ENCODE measurements at regions not wholly inside any gene's neighbourhood (a gene's known extent, or its start where the extent isn't known, plus 50 kb on each side); places are given as distances from the start of the nearest gene placed in this dataset.

GRCh38 chr14:105873870-105874512, 347.6 kb downstream of the TMEM121 start:
- Histone ChIP-seq H3K4me3 (ENCODE audit: low read depth, low read length) (no peak overlapping the region), H3K27me3 (ENCODE audit: control insufficient read depth, insufficient read depth, low read length) (no peaks in the 10 kb centered on the region), H3K36me3 (ENCODE audit: control insufficient read depth, insufficient read depth, low read length) (no peaks in the 10 kb centered on the region)
- TF ChIP-seq, protein P1, sequence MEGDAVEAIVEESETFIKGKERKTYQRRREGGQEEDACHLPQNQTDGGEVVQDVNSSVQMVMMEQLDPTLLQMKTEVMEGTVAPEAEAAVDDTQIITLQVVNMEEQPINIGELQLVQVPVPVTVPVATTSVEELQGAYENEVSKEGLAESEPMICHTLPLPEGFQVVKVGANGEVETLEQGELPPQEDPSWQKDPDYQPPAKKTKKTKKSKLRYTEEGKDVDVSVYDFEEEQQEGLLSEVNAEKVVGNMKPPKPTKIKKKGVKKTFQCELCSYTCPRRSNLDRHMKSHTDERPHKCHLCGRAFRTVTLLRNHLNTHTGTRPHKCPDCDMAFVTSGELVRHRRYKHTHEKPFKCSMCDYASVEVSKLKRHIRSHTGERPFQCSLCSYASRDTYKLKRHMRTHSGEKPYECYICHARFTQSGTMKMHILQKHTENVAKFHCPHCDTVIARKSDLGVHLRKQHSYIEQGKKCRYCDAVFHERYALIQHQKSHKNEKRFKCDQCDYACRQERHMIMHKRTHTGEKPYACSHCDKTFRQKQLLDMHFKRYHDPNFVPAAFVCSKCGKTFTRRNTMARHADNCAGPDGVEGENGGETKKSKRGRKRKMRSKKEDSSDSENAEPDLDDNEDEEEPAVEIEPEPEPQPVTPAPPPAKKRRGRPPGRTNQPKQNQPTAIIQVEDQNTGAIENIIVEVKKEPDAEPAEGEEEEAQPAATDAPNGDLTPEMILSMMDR (IDR thresholded peaks at IDR 0.05; ENCODE audit: insufficient read depth, low read length, poor library complexity, severe bottlenecking), result no peak
- no peak for DNase-seq (ENCODE audit: low read depth)

GRCh38 chr14:105876158-105876557, 349.8 kb downstream of the TMEM121 start:
- Histone ChIP-seq H3K27me3 (ENCODE audit: control insufficient read depth, insufficient read depth, low read length) (no peaks in the 10 kb centered on the region), H3K36me3 (ENCODE audit: control insufficient read depth, insufficient read depth, low read length) (no peaks in the 10 kb centered on the region), H3K4me3 (ENCODE audit: low read depth, low read length) (no peak overlapping the region)
- no peak for DNase-seq (ENCODE audit: low read depth)
- TF ChIP-seq, protein P1 (IDR thresholded peaks at IDR 0.05; ENCODE audit: insufficient read depth, low read length, poor library complexity, severe bottlenecking), result no peak

- H3K27me3 ChIP-seq (ENCODE audit: control insufficient read depth, insufficient read depth, low read length), result no peaks in the 10 kb centered on the region
These were observed 350.4 kb downstream of the TMEM121 start for GRCh38 chr14:105876829-105877228.

DNA sequence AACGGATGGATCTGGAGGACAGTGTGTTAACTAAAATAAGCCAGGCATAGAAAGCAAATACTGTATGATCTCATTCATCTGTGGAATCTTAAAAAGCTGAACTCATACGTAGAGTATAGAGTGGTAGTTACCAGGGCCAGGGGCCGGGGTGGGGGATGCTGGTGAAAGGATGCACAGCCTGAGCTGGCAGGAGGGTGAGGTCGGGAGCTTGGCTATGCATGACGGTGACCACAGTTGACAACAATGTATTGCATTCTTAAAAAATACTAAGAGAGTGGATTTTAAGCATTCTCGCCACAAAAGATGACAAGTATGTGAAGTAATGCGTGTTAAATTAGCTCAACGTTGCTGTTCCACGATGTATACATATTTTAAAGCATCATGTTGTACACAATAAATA, 351.3 kb downstream of the TMEM121 start:
- no peaks in the 10 kb centered on the region for H3K27me3 ChIP-seq (ENCODE audit: control insufficient read depth, insufficient read depth, low read length)
- TF ChIP-seq, protein P1 (IDR thresholded peaks at IDR 0.05; ENCODE audit: insufficient read depth, low read length, poor library complexity, severe bottlenecking), result no peak
- no peaks in the 10 kb centered on the region for H3K36me3 ChIP-seq (ENCODE audit: control insufficient read depth, insufficient read depth, low read length)
- DNase-seq (ENCODE audit: low read depth), result no peak
- H3K4me3 ChIP-seq (ENCODE audit: low read depth, low read length), result no peak overlapping the region

More at GRCh38 chr14:105876829-105877228, 350.4 kb downstream of the TMEM121 start:
- no peak overlapping the region for H3K4me3 ChIP-seq (ENCODE audit: low read depth, low read length)
- DNase-seq (ENCODE audit: low read depth), result no peak
- TF ChIP-seq, protein P1 (IDR thresholded peaks at IDR 0.05; ENCODE audit: insufficient read depth, low read length, poor library complexity, severe bottlenecking), result no peak
- no peaks in the 10 kb centered on the region for H3K36me3 ChIP-seq (ENCODE audit: control insufficient read depth, insufficient read depth, low read length)

GRCh38 chr14:105878125-105878524, 351.7 kb downstream of the TMEM121 start:
- H3K4me3 ChIP-seq (ENCODE audit: low read depth, low read length), result no peak overlapping the region
- TF ChIP-seq, protein P1 (IDR thresholded peaks at IDR 0.05; ENCODE audit: insufficient read depth, low read length, poor library complexity, severe bottlenecking), result no peak
- DNase-seq (ENCODE audit: low read depth), result no peak
- H3K36me3 ChIP-seq (ENCODE audit: control insufficient read depth, insufficient read depth, low read length), result no peaks in the 10 kb centered on the region
- H3K27me3 ChIP-seq (ENCODE audit: control insufficient read depth, insufficient read depth, low read length), result no peaks in the 10 kb centered on the region

- DNase-seq (ENCODE audit: low read depth), result no peak
- TF ChIP-seq, protein P1 (IDR thresholded peaks at IDR 0.05; ENCODE audit: insufficient read depth, low read length, poor library complexity, severe bottlenecking), result no peak
- no peaks in the 10 kb centered on the region for H3K36me3 ChIP-seq (ENCODE audit: control insufficient read depth, insufficient read depth, low read length)
- H3K4me3 ChIP-seq (ENCODE audit: low read depth, low read length), result no peak overlapping the region
- no peaks in the 10 kb centered on the region for H3K27me3 ChIP-seq (ENCODE audit: control insufficient read depth, insufficient read depth, low read length)
These were observed 352.2 kb downstream of the TMEM121 start for GRCh38 chr14:105878554-105878953.
